ENCODE measurements at regions not wholly inside any gene's neighbourhood (a gene's known extent, or its start where the extent isn't known, plus 50 kb on each side); places are given as distances from the start of the nearest gene placed in this dataset.

DNA sequence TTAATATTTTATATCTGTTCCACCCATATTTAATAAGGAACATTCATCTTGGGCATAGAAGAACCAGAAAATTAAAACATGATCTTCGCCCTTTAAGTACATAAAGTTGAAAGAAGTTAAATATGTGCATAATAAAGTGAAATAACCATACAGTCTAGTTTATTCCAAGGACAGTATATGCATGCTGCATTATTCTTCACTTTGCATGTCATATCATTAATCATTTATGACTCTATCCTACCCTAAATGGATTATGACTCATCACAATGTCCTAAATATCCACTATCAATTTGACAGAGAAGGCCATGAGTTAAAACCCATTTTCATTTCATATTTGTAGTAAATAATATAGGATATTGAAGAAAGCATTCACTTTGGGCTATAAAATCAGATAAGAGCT, 576.5 kb upstream of the GNPDA2 start:
- no peak overlapping the region for H3K27ac ChIP-seq
- ATAC-seq = no peak
- H3K36me3 ChIP-seq = no peaks in the 10 kb centered on the region
- H3K4me1 ChIP-seq = no peaks in the 10 kb centered on the region
- TF ChIP-seq, protein P1, sequence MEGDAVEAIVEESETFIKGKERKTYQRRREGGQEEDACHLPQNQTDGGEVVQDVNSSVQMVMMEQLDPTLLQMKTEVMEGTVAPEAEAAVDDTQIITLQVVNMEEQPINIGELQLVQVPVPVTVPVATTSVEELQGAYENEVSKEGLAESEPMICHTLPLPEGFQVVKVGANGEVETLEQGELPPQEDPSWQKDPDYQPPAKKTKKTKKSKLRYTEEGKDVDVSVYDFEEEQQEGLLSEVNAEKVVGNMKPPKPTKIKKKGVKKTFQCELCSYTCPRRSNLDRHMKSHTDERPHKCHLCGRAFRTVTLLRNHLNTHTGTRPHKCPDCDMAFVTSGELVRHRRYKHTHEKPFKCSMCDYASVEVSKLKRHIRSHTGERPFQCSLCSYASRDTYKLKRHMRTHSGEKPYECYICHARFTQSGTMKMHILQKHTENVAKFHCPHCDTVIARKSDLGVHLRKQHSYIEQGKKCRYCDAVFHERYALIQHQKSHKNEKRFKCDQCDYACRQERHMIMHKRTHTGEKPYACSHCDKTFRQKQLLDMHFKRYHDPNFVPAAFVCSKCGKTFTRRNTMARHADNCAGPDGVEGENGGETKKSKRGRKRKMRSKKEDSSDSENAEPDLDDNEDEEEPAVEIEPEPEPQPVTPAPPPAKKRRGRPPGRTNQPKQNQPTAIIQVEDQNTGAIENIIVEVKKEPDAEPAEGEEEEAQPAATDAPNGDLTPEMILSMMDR (IDR thresholded peaks at IDR 0.05) = no peak
- TF ChIP-seq EP300 (IDR thresholded peaks at IDR 0.05) (no peak), POLR2AphosphoS5 (IDR thresholded peaks at IDR 0.05) (no peak), POLR2A (IDR thresholded peaks at IDR 0.05) (no peak)
- no peak overlapping the region for H3K4me3 ChIP-seq
- no peaks in the 10 kb centered on the region for H3K9me3 ChIP-seq
- no peaks in the 10 kb centered on the region for H3K27me3 ChIP-seq
- WGBS, 2 donors (ENCODE audit: low coverage in 1 of 2) = 92 to 93% methylated on average over 1 of the region's 1 CpG

DNA sequence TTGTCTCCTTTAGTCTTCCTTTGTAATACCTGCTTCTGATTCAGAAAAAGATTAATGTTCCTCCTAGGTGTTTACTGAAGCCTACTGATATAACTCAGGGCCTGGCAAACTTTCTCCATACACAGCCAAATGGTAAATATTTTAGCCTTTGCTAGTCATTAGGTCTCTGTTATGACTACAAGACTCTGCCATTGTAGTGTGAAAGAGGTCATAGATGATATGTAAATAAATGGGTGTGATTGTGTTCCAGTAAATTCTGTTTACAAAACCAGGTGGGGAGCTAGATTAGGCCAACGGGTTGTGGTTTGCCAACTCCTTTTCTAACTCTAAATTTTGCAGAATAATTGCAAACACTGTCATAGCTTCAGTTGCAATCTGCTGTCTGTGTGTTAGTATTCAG, 568.1 kb upstream of the GNPDA2 start:
- no peak overlapping the region for H3K27ac ChIP-seq
- H3K4me1 ChIP-seq = peaks cover 0 to 8% (median 0%) of the 10 kb centered on the region in 3 donors
- H3K4me3 ChIP-seq = no peak overlapping the region
- TF ChIP-seq POLR2AphosphoS5 (IDR thresholded peaks at IDR 0.05) = no peak
- TF ChIP-seq, protein P1 (IDR thresholded peaks at IDR 0.05) = no peak
- TF ChIP-seq POLR2A (IDR thresholded peaks at IDR 0.05) = no peak
- no peak for TF ChIP-seq EP300 (IDR thresholded peaks at IDR 0.05)
- ATAC-seq = no peak
- 11 to 57% methylated on average over 1 of the region's 1 CpG for WGBS, 2 donors (ENCODE audit: low coverage in 1 of 2)
- H3K27me3 ChIP-seq = no peaks in the 10 kb centered on the region
- H3K9me3 ChIP-seq = peaks cover 0 to 6% (median 0%) of the 10 kb centered on the region in 3 donors
- H3K36me3 ChIP-seq = no peaks in the 10 kb centered on the region

DNA sequence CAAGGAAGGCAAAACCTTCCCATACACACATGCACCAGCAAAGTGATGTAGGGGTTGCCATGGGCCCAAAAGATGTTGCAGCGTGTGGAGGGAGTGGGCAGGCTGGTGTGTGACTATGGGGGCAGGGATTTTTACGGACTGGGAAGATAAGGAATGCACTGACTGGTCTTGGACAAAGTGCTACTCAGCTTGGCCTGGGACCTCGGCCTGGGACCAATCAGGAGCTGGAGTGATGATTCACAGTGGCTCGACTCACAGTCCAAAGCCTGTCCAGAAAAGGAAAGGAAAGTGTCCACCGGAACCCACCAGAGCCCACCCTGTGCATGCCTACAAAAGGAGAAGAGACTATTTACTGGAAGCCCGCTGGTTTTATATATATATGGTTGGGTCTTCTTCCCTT, 567.0 kb upstream of the GNPDA2 start:
- TF ChIP-seq EP300 (IDR thresholded peaks at IDR 0.05) (no peak), POLR2AphosphoS5 (IDR thresholded peaks at IDR 0.05) (no peak)
- no peaks in the 10 kb centered on the region for H3K36me3 ChIP-seq
- peaks cover 0 to 6% (median 0%) of the 10 kb centered on the region in 3 donors for H3K9me3 ChIP-seq
- no peak overlapping the region for H3K27ac ChIP-seq
- no peak for ATAC-seq
- WGBS, 2 donors (ENCODE audit: low coverage in 1 of 2) = 92 to 100% methylated on average over 1 to 4 of the region's 6 CpGs
- H3K27me3 ChIP-seq = no peaks in the 10 kb centered on the region
- no peak overlapping the region for H3K4me3 ChIP-seq
- peaks cover 0 to 8% (median 0%) of the 10 kb centered on the region in 3 donors for H3K4me1 ChIP-seq

DNA sequence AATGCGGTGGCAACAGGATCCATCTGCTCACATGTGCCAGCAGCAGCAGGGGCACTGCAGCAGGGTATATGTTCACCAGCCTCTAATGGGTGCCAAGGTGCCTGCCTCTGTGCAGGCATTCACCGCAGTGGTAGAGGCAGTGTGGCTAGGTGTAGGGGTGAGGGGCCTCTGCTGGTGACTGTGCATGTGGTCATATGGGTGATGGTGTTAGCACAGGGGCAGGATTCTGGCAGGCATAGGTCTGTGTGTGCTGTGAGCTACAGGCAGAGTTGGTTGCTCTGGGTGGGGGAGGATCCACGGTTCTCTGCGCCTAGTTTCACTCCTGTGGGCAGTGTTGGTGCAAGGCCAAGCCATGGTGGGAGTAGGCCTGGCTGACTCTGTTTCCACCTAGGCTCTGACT, 566.5 kb upstream of the GNPDA2 start:
- TF ChIP-seq, protein P1 (IDR thresholded peaks at IDR 0.05) = no peak
- TF ChIP-seq EP300 (IDR thresholded peaks at IDR 0.05) (no peak), POLR2A (IDR thresholded peaks at IDR 0.05) (no peak), POLR2AphosphoS5 (IDR thresholded peaks at IDR 0.05) (no peak)
- Histone ChIP-seq H3K36me3 (no peaks in the 10 kb centered on the region), H3K4me3 (no peak overlapping the region), H3K27me3 (no peaks in the 10 kb centered on the region), H3K4me1 (peaks cover 0 to 8% (median 0%) of the 10 kb centered on the region in 3 donors), H3K9me3 (peaks cover 0 to 6% (median 0%) of the 10 kb centered on the region in 3 donors), H3K27ac (no peak overlapping the region)
- no CpG with 5 or more reads among the region's 4 CpGs for WGBS, 2 donors (ENCODE audit: low coverage in 1 of 2)
- ATAC-seq = no peak

DNA sequence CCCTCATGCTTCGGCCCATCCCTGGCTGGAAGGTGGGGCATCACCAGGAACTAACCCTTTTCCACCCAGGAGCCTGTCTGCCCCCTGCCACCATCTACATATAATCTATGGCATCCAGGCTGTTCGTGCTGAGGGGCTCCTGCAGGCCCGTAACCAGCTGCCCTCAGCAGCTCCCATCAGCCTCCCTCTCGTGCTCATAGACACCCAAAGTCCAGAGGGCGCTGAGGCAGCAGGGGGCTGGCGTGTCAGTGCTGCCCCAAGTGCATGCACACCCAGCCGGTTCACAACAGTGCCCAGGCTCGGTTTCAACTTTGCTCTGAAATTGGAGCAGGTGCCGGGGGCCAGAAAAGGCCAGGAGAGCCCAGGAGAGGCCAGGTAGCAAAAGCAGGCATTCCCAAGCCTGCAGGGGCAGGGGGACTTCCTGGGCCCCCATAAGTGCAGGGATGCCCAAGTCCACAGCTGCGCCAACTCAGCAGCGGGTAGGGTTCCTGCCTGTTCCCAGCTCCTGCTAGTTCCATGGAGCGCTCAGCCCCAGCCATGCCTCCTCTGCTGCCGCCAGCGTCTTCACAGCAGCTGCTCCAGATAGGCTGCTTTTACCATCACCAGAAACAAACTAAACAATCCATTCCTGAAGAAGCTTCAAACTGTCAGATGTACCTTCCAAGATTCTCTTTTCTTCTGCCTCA, 558.2 kb upstream of the GNPDA2 start:
- no peaks in the 10 kb centered on the region for H3K27me3 ChIP-seq
- ATAC-seq = no peak
- no peaks in the 10 kb centered on the region for H3K4me1 ChIP-seq
- TF ChIP-seq, protein P1 (IDR thresholded peaks at IDR 0.05) = no peak
- no peak for TF ChIP-seq EP300 (IDR thresholded peaks at IDR 0.05)
- no peak for TF ChIP-seq POLR2A (IDR thresholded peaks at IDR 0.05)
- TF ChIP-seq POLR2AphosphoS5 (IDR thresholded peaks at IDR 0.05) = no peak
- no peak overlapping the region for H3K27ac ChIP-seq
- no peaks in the 10 kb centered on the region for H3K9me3 ChIP-seq
- no peaks in the 10 kb centered on the region for H3K36me3 ChIP-seq
- 83 to 100% methylated on average over 3 to 6 of the region's 14 CpGs for WGBS, 2 donors (ENCODE audit: low coverage in 1 of 2)
- H3K4me3 ChIP-seq = no peak overlapping the region
